ENCODE measurements at regions not wholly inside any gene's neighbourhood (a gene's known extent, or its start where the extent isn't known, plus 50 kb on each side); places are given as distances from the start of the nearest gene placed in this dataset.

DNA sequence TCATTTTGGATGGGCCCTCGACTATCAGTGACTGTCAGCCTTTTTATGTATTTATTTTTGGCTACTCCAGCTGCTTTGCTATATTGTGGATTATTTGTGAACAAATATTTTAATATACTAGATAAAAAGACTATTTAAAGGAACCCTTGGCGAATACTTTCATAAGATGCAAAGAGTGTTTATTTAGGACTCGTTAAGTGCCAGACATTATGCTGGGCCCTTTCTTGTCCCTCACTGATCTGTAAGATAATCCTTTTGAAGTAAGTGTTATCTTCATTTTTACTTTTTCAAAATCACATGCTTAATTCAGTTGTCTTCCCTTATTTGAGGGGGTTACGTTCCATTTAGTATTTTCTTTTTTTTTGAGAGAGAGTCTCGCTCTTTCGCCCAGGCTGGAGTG lies 376.8 kb upstream of the C2CD4B start:
- no peak for TF ChIP-seq POLR2AphosphoS5 (IDR thresholded peaks at IDR 0.05; ENCODE audit: insufficient read depth in 1 of 2, low read depth in 1 of 2)
- TF ChIP-seq, protein P1, sequence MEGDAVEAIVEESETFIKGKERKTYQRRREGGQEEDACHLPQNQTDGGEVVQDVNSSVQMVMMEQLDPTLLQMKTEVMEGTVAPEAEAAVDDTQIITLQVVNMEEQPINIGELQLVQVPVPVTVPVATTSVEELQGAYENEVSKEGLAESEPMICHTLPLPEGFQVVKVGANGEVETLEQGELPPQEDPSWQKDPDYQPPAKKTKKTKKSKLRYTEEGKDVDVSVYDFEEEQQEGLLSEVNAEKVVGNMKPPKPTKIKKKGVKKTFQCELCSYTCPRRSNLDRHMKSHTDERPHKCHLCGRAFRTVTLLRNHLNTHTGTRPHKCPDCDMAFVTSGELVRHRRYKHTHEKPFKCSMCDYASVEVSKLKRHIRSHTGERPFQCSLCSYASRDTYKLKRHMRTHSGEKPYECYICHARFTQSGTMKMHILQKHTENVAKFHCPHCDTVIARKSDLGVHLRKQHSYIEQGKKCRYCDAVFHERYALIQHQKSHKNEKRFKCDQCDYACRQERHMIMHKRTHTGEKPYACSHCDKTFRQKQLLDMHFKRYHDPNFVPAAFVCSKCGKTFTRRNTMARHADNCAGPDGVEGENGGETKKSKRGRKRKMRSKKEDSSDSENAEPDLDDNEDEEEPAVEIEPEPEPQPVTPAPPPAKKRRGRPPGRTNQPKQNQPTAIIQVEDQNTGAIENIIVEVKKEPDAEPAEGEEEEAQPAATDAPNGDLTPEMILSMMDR (IDR thresholded peaks at IDR 0.05): no peak
